Epidermal melanocyte (primary cell): ENCODE measurements at regions not wholly inside any gene's neighbourhood (a gene's known extent, or its start where the extent isn't known, plus 50 kb on each side); places are given as distances from the start of the nearest gene placed in this dataset.
"Not testable (repeated sequence)": the region's sequence is repeated elsewhere in the genome, so short reads cannot be mapped to it uniquely, and the experiment has no call there.

ENCODE experiments used
- DNase-seq: peaks from one replicate; pipeline ENCODE4 v3.0.0; 2011; ENCODE audit warnings: low spot score; ENCODE audit not compliant: insufficient read length

GRCh38 chr3:170711786-170712185, 125.9 kb upstream of the SLC7A14 start:
- no peak for DNase-seq

GRCh38 chr3:170709046-170709445, 123.2 kb upstream of the SLC7A14 start:
- DNase-seq = peak; percentile 57

- DNase-seq = no peak
Measured at GRCh38 chr3:170707899-170708298, 122.0 kb upstream of the SLC7A14 start.

GRCh38 chr3:170705131-170705530, 119.3 kb upstream of the SLC7A14 start:
- no peak for DNase-seq

- no peak for DNase-seq
Measured at GRCh38 chr3:170703121-170703588, 117.3 kb upstream of the SLC7A14 start.

GRCh38 chr3:170701696-170702678, 116.1 kb upstream of the SLC7A14 start:
- DNase-seq = no peak

GRCh38 chr3:170700054-170700404, 114.2 kb upstream of the SLC7A14 start:
- DNase-seq = no peak

- no peak for DNase-seq
Measured at GRCh38 chr3:170699158-170700053, 113.5 kb upstream of the SLC7A14 start.

- DNase-seq = no peak
Measured at GRCh38 chr3:170697908-170698307, 112.0 kb upstream of the SLC7A14 start.

GRCh38 chr3:170697131-170697530, 111.3 kb upstream of the SLC7A14 start:
- no peak for DNase-seq

GRCh38 chr3:170695486-170696064, 109.7 kb upstream of the SLC7A14 start:
- DNase-seq = no peak

- no peak for DNase-seq
Measured at GRCh38 chr3:170692720-170693119, 106.8 kb upstream of the SLC7A14 start.

GRCh38 chr3:170690661-170690981, 104.7 kb upstream of the SLC7A14 start:
- DNase-seq = no peak

- DNase-seq = no peak
Measured at GRCh38 chr3:170689893-170690660, 104.2 kb upstream of the SLC7A14 start.

GRCh38 chr3:170689296-170689829, 103.5 kb upstream of the SLC7A14 start:
- DNase-seq = peak; percentile 73

GRCh38 chr3:170688222-170688621, 102.3 kb upstream of the SLC7A14 start:
- DNase-seq = not testable (repeated sequence)

- DNase-seq = no peak
Measured at GRCh38 chr3:170680593-170680992, 94.7 kb upstream of the SLC7A14 start.

- no peak for DNase-seq
Measured at GRCh38 chr3:170679190-170679589, 93.3 kb upstream of the SLC7A14 start.

GRCh38 chr3:170670504-170670903, 84.6 kb upstream of the SLC7A14 start:
- DNase-seq = no peak

- not testable (repeated sequence) for DNase-seq
Measured at GRCh38 chr3:170662986-170663385, 77.1 kb upstream of the SLC7A14 start.

- no peak for DNase-seq
Measured at GRCh38 chr3:170660139-170660538, 74.3 kb upstream of the SLC7A14 start.
